Fibroblast of mammary gland (primary cell): ENCODE measurements at regions not wholly inside any gene's neighbourhood (a gene's known extent, or its start where the extent isn't known, plus 50 kb on each side); places are given as distances from the start of the nearest gene placed in this dataset.

Source experiments
- DNase-seq: peaks from one replicate; pipeline ENCODE4 v3.0.0-alpha.2; 2010; ENCODE audit warnings: low read depth
- H3K4me3 ChIP-seq: 2 replicates; pipeline ENCODE4 v1.5.1; 2011; ENCODE audit warnings: low read depth, mild to moderate bottlenecking, low read length, moderate library complexity; ENCODE audit not compliant: control insufficient read depth
- CTCF ChIP-seq: conservative IDR thresholded peaks from 2 replicates; pipeline ENCODE4 v1.5.1; 2011; ENCODE audit warnings: low read depth, low read length, inconsistent platforms; ENCODE audit not compliant: control insufficient read depth, insufficient read depth

DNA sequence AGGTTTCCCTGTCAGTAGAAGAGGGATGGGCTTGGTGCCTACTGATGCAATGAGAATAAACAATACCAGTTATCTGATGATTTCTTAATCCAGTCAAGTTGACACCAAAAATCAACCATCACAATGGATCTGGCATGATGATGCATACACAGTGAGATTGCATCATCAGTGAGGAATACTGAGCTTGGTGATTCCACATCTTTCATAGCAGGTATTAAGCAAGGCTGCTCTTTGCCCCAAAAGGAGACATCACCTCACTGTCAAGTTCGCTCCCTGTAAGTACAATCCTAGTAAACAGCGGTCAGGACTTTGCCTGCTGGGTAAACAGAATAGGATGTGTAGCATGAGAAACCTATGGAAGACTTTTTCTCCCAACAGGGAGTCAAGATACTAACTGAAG lies 282.7 kb upstream of the CDH2 start:
- H3K4me3 ChIP-seq = no peak overlapping the region
- no peak for TF ChIP-seq CTCF
- peak; percentile 3 for DNase-seq

- H3K4me3 ChIP-seq = no peak overlapping the region
- TF ChIP-seq CTCF = no peak
Observed at GRCh38 chr18:28458751-28459150, 281.8 kb upstream of the CDH2 start.

DNA sequence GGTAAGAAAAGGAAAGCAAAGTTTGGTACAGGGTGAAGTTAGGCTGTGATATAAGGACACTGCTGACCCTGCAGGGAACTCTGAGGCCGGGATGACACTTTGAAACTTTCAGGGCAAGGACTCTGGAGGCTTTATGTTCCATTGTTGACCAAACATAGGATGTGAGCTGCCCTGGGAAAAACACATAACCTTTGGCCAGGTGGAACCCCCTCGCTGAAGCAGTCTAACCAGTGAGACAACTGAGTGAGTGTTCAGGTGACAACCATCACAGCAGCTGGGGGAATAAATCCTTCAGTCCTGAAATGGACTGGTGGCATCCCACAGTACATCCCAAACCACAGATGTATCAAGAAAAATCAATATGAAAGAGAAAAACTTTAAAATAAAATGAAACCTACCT lies 280.9 kb upstream of the CDH2 start:
- no peak for DNase-seq
- no peak for TF ChIP-seq CTCF
- H3K4me3 ChIP-seq = no peak overlapping the region

More at GRCh38 chr18:28458751-28459150, 281.8 kb upstream of the CDH2 start:
- DNase-seq = no peak

DNA sequence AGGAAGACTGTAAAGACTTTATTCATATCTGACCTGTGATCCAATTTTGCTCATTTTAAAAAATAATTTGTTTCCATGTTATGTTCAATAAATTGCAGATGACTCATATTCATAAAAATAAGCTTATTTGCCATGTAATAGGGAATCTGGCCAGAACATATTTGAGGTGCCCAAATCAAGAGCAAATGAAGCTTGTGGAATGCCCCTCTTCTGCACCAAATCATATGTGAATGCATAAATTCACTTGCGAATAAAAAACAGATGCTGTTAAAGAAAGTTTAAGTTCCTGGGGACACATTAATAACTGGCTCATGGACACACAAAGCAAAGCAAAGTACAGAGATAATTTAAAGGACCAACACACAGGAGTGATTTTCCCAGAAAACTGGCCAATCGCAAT lies 279.0 kb upstream of the CDH2 start:
- DNase-seq = no peak
- TF ChIP-seq CTCF = no peak
- no peak overlapping the region for H3K4me3 ChIP-seq

- no peak overlapping the region for H3K4me3 ChIP-seq
- peak; percentile 7 for DNase-seq
- no peak for TF ChIP-seq CTCF
Observed at GRCh38 chr18:28439870-28440269, 262.9 kb upstream of the CDH2 start.

- no peak overlapping the region for H3K4me3 ChIP-seq
- no peak for DNase-seq
- no peak for TF ChIP-seq CTCF
Observed at GRCh38 chr18:28438381-28438780, 261.5 kb upstream of the CDH2 start.

- no peak overlapping the region for H3K4me3 ChIP-seq
- DNase-seq = peak; percentile 1
- no peak for TF ChIP-seq CTCF
Observed at GRCh38 chr18:28432339-28432738, 255.4 kb upstream of the CDH2 start.
